SU-DHL-6 (cell line): ENCODE measurements at regions not wholly inside any gene's neighbourhood (a gene's known extent, or its start where the extent isn't known, plus 50 kb on each side); places are given as distances from the start of the nearest gene placed in this dataset.

Experiments used
- CTCF ChIP-seq: fragments of 200-600 bp; sonication (generic); IDR thresholded peaks from one replicate; pipeline ENCODE4 v1.5.1; 2017; ENCODE audit warnings: antibody characterized with exemption, mild to moderate bottlenecking, low read length, moderate library complexity; ENCODE audit not compliant: insufficient read depth, poor library complexity, severe bottlenecking
- EZH2phosphoT487 ChIP-seq: fragments of 200-600 bp; sonication (generic), shearing (Covaris generic); conservative IDR thresholded peaks from 2 replicates; pipeline ENCODE4 v1.6.1; 2018; ENCODE audit warnings: mild to moderate bottlenecking, antibody characterized with exemption, low read length, moderate library complexity, mixed read lengths

- TF ChIP-seq CTCF, result no peak
- TF ChIP-seq EZH2phosphoT487, result no peak
Observed at GRCh38 chr3:18652781-18653180, 227.6 kb upstream of the SATB1 start.
